SK-N-SH (cell line): ENCODE measurements at regions not wholly inside any gene's neighbourhood (a gene's known extent, or its start where the extent isn't known, plus 50 kb on each side); places are given as distances from the start of the nearest gene placed in this dataset.

Experiments used
- CTCF ChIA-PET: fragments of 300-600, 350-600 bp; formaldehyde crosslinking; extraction: SDS; loops from one replicate; lab custom pipeline; 2021; lab: Yijun Ruan, JAX
- POLR2A ChIA-PET: fragments of 350-600 bp; sonication (Branson Sonifier 250); formaldehyde crosslinking; extraction: SDS; loops from one replicate; lab custom pipeline; 2020; ENCODE audit warnings: antibody characterized with exemption, inconsistent platforms; lab: Yijun Ruan, JAX
- DNase-seq: peaks from one replicate; pipeline ENCODE4 v3.0.0; 2012
- H2AFZ ChIP-seq: fragments of 200-600 bp; sonication (generic); 2 replicates; pipeline ENCODE4 v1.8.1; 2016; ENCODE audit warnings: antibody characterized with exemption, mild to moderate bottlenecking, low read depth
- H3F3A ChIP-seq: fragments of 200-600 bp; sonication (generic); replicated peaks from 2 replicates; pipeline ENCODE3; 2016; ENCODE audit warnings: antibody characterized with exemption, mild to moderate bottlenecking; ENCODE audit not compliant: insufficient read depth
- H3K27ac ChIP-seq, 2 experiments: fragments of 200-500 bp in 1 of 2; fragments of 200-600 bp in 1 of 2; sonication (Bioruptor generic) in 1 of 2; sonication (generic), shearing (Covaris generic) in 1 of 2; 2 replicates each; pipeline versions ENCODE4 v1.5.1 to v1.6.1; 2014 to 2016; ENCODE audit warnings: low read depth in 2 of 2, inconsistent platforms in 1 of 2, low read length in 1 of 2, mild to moderate bottlenecking in 1 of 2, mixed read lengths in 1 of 2
- H3K27me3 ChIP-seq: fragments of 200-600 bp; sonication (generic), shearing (Covaris generic); 2 replicates; pipeline ENCODE4 v1.6.1; 2016; ENCODE audit warnings: mixed run types; ENCODE audit not compliant: insufficient read depth
- H3K36me3 ChIP-seq, 2 experiments: fragments of 200-500 bp in 1 of 2; fragments of 200-600 bp in 1 of 2; sonication (Bioruptor generic) in 1 of 2; sonication (generic) in 1 of 2; replicated peaks in 1 of 2; 2 replicates each; pipeline versions ENCODE3 to v1.5.1; 2014 to 2016; ENCODE audit warnings: low read length in 1 of 2, mild to moderate bottlenecking in 1 of 2; ENCODE audit not compliant: insufficient read depth in 2 of 2, control insufficient read depth in 1 of 2
- H3K4me1 ChIP-seq, 2 experiments: fragments of 200-500 bp in 1 of 2; fragments of 200-600 bp in 1 of 2; sonication (Bioruptor generic) in 1 of 2; sonication (generic), shearing (Covaris generic) in 1 of 2; 2 replicates each; pipeline versions ENCODE4 v1.5.1 to v1.6.1; 2014 to 2016; ENCODE audit warnings: low read depth in 1 of 2, low read length in 1 of 2, mixed run types in 1 of 2; ENCODE audit not compliant: insufficient read depth in 2 of 2, control insufficient read depth in 1 of 2
- H3K4me2 ChIP-seq: fragments of 200-600 bp; sonication (generic), shearing (Covaris generic); 2 replicates; pipeline ENCODE4 v1.6.1; 2017; ENCODE audit warnings: mixed run types
- H3K4me3 ChIP-seq, 2 experiments: fragments of 200-500 bp in 1 of 2; fragments of 200-600 bp in 1 of 2; sonication (Bioruptor generic) in 1 of 2; sonication (generic), shearing (Covaris generic) in 1 of 2; 2 replicates each; pipeline versions ENCODE4 v1.5.1 to v1.8.1; 2014 to 2016; ENCODE audit warnings: low read depth in 2 of 2, inconsistent platforms in 1 of 2, low read length in 1 of 2, mild to moderate bottlenecking in 1 of 2, mixed read lengths in 1 of 2, moderate library complexity in 1 of 2
- H3K79me2 ChIP-seq: fragments of 200-600 bp; sonication (generic); 2 replicates; pipeline ENCODE4 v1.8.1; 2017; ENCODE audit warnings: mild to moderate bottlenecking; ENCODE audit not compliant: insufficient read depth
- H3K9ac ChIP-seq: fragments of 200-600 bp; sonication (generic); 2 replicates; pipeline ENCODE4 v1.6.1; 2017; ENCODE audit warnings: mixed run types
- H3K9me2 ChIP-seq: fragments of 200-600 bp; sonication (generic); 2 replicates; pipeline ENCODE4 v1.6.1; 2017; ENCODE audit warnings: mixed run types
- H3K9me3 ChIP-seq: fragments of 200-600 bp; sonication (generic); 2 replicates; pipeline ENCODE4 v1.6.1; 2017; ENCODE audit warnings: mixed run types, mild to moderate bottlenecking, moderate library complexity
- H4K20me1 ChIP-seq: fragments of 200-600 bp; sonication (generic); 2 replicates; pipeline ENCODE4 v1.6.1; 2017; ENCODE audit warnings: mild to moderate bottlenecking, mixed run types; ENCODE audit not compliant: insufficient read depth
- CTCF ChIP-seq: fragments of 200-600 bp; sonication (generic); IDR thresholded peaks from 2 replicates; pipeline ENCODE4 v1.6.1; 2017; ENCODE audit warnings: antibody characterized with exemption, mild to moderate bottlenecking, moderate library complexity
- ELF1 ChIP-seq: IDR thresholded peaks from 2 replicates; pipeline ENCODE4 v1.4.0; 2012
- EZH2phosphoT487 ChIP-seq: fragments of 200-600 bp; sonication (generic); IDR thresholded peaks from 2 replicates; pipeline ENCODE4 v1.6.1; 2017; ENCODE audit warnings: low read depth, mixed run types, mild to moderate bottlenecking, antibody characterized with exemption, moderate library complexity, borderline replicate concordance
- FOXJ3 ChIP-seq: sonication (generic); formaldehyde crosslinking; IDR thresholded peaks from 2 replicates; pipeline ENCODE4 v1.5.1; 2020; ENCODE audit warnings: mild to moderate bottlenecking, missing genetic modification reagents
- GATA2 ChIP-seq: sonication (generic); formaldehyde crosslinking; IDR thresholded peaks from 2 replicates; pipeline ENCODE4 v1.5.0; 2020; ENCODE audit warnings: mild to moderate bottlenecking, missing genetic modification reagents
- JUND ChIP-seq: IDR thresholded peaks from 2 replicates; pipeline ENCODE4 v1.4.0; 2012
- PBX3 ChIP-seq: IDR thresholded peaks from 2 replicates; pipeline ENCODE4; 2012
- RAD21 ChIP-seq: IDR thresholded peaks from 2 replicates; pipeline ENCODE4 v1.6.1; 2012; ENCODE audit warnings: mild to moderate bottlenecking, low read length
- RCOR1 ChIP-seq: fragments of 150-350 bp; IDR thresholded peaks from 2 replicates; pipeline ENCODE4 v1.6.1; 2017; ENCODE audit warnings: antibody characterized with exemption, low read length
- SIN3A ChIP-seq: IDR thresholded peaks from 2 replicates; pipeline ENCODE4 v1.6.1; 2012; ENCODE audit warnings: low read depth, mild to moderate bottlenecking, low read length, moderate library complexity, borderline replicate concordance
- SMC3 ChIP-seq: IDR thresholded peaks from 2 replicates; pipeline ENCODE4 v1.6.1; 2012; ENCODE audit warnings: low read depth, low read length, improper control_type of control experiment
- TAF1 ChIP-seq: IDR thresholded peaks from 2 replicates; pipeline ENCODE4 v1.6.1; 2012; ENCODE audit warnings: low read depth, mild to moderate bottlenecking, low read length, moderate library complexity, borderline replicate concordance
- TCF12 ChIP-seq: IDR thresholded peaks from 2 replicates; pipeline ENCODE4 v1.4.0; 2012
- TEAD4 ChIP-seq: IDR thresholded peaks from 2 replicates; pipeline ENCODE4 v1.4.0; 2012; ENCODE audit warnings: mild to moderate bottlenecking, borderline replicate concordance; ENCODE audit not compliant: insufficient read depth
- YY1 ChIP-seq: IDR thresholded peaks from 2 replicates; pipeline ENCODE4 v1.4.0; 2012; ENCODE audit warnings: low read depth, mild to moderate bottlenecking
- ZBTB33 ChIP-seq: IDR thresholded peaks from 2 replicates; pipeline ENCODE4 v1.4.0; 2012; ENCODE audit warnings: low read depth, borderline replicate concordance
- WGBS: methylation state at CpG from one replicate; pipeline ENCODE4 v1.1.6; 2017; ENCODE audit warnings: low lambda C conversion rate; 5-methylcytosine and 5-hydroxymethylcytosine counted together
- TF ChIP-seq, protein P1 (sequence below): IDR thresholded peaks from 2 replicates; pipeline ENCODE4 v1.4.0; 2012; ENCODE audit warnings: low read depth, borderline replicate concordance

DNA sequence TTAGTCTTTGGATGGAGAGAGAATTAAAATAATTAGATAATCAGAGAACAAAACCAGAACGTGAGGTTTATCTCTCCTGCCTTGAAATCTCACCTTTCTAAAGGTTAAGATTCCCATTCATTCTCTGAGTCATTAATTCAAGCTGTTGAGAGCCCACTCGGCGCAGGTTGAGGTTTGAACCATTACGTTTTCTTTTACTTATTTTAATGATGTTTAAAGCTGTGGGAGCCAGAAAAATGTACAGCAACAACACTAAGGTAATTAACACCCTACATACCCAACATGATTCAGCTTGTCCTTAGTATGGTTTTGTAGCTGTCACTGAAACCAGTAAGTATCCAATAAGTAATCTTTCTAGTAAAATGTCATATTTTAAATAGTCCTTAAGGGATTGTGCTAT lies 153.0 kb upstream of the ANK3 start:
- H3K79me2 ChIP-seq = no peaks in the 10 kb centered on the region
- CTCF ChIA-PET = no interaction called here
- H3K27me3 ChIP-seq = no peaks in the 10 kb centered on the region
- DNase-seq = no peak
- H4K20me1 ChIP-seq = no peaks in the 10 kb centered on the region
- peaks cover 0 to 4% of the 10 kb centered on the region in 2 experiments; a peak in 3 of 4 replicates for H3K4me1 ChIP-seq
- TF ChIP-seq RAD21 (no peak), TCF12 (no peak), RCOR1 (no peak), ELF1 (no peak), JUND (no peak), CTCF (no peak), SMC3 (no peak), SIN3A (no peak)
- H3K4me2 ChIP-seq = no peak overlapping the region
- H3K27ac ChIP-seq = no peak overlapping the region
- H3K9me3 ChIP-seq = no peaks in the 10 kb centered on the region
- no peaks in the 10 kb centered on the region for H3F3A ChIP-seq
- H3K4me3 ChIP-seq = no peak overlapping the region
- no peaks in the 10 kb centered on the region for H3K9me2 ChIP-seq
- H2AFZ ChIP-seq = no peak overlapping the region
- no peak overlapping the region for H3K9ac ChIP-seq
- 90% methylated on average over 4 of the region's 4 CpGs for WGBS
- H3K36me3 ChIP-seq = no peaks in the 10 kb centered on the region
- POLR2A ChIA-PET = no interaction called here

DNA sequence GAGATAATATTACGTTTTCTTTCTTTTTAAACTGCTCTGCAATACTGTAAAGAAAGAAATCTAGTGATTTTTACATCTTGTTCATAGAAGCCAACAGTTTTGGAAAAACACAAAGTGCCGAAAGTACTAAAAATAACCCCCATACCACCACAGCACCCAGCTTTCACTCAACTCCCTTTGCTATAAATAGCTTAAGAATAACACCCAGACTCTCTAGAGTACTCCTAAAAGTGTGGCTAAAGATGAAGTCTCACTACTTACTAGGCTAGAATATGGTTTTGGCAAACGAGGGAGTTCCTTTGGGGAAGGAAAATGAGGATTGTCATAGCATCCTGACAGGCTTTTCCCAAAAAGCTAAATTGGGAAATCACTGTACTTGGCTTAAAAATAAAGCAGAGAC lies 151.8 kb upstream of the ANK3 start:
- Histone ChIP-seq H3K9ac (no peak overlapping the region), H3K79me2 (no peaks in the 10 kb centered on the region), H3K4me1 (peaks cover 0 to 11% of the 10 kb centered on the region in 2 experiments; a peak in 3 of 4 replicates), H3K27ac (no peak overlapping the region), H3K4me3 (no peak overlapping the region), H3K27me3 (no peaks in the 10 kb centered on the region), H2AFZ (no peak overlapping the region), H3F3A (peaks cover 6% of the 10 kb centered on the region), H3K9me3 (no peaks in the 10 kb centered on the region), H3K36me3 (no peaks in the 10 kb centered on the region), H3K4me2 (no peak overlapping the region), H4K20me1 (no peaks in the 10 kb centered on the region), H3K9me2 (no peaks in the 10 kb centered on the region)
- ChIA-PET CTCF (interaction anchor here (1.4 to 1.6 kb wide), 2 partner anchors 10 to 97 kb away, joined by 4 read pairs; no protein-coding TSS in a partner anchor), POLR2A (no interaction called here)
- no peak for DNase-seq
- 72% methylated on average over 3 of the region's 3 CpGs for WGBS
- TF ChIP-seq TEAD4 = no peak
- TF ChIP-seq PBX3 = no peak
- no peak for TF ChIP-seq YY1
- no peak for TF ChIP-seq EZH2phosphoT487
- no peak for TF ChIP-seq ZBTB33
- TF ChIP-seq SIN3A = no peak
- no peak for TF ChIP-seq ELF1
- TF ChIP-seq TAF1 = no peak
- no peak for TF ChIP-seq FOXJ3
- TF ChIP-seq GATA2 (CRISPR knock-in tag) = no peak
- TF ChIP-seq, protein P1, sequence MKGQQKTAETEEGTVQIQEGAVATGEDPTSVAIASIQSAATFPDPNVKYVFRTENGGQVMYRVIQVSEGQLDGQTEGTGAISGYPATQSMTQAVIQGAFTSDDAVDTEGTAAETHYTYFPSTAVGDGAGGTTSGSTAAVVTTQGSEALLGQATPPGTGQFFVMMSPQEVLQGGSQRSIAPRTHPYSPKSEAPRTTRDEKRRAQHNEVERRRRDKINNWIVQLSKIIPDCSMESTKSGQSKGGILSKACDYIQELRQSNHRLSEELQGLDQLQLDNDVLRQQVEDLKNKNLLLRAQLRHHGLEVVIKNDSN = no peak
